GM04504 (cell line): ENCODE measurements at regions not wholly inside any gene's neighbourhood (a gene's known extent, or its start where the extent isn't known, plus 50 kb on each side); places are given as distances from the start of the nearest gene placed in this dataset.

Source experiments
- DNase-seq: peaks from one replicate; pipeline ENCODE4 v3.0.0-alpha.2; 2012; ENCODE audit warnings: low read depth

- DNase-seq, result no peak
Observed at GRCh38 chr14:65320661-65321308, 91.7 kb upstream of the FUT8 start.

GRCh38 chr14:65321370-65321875 is 91.1 kb upstream of the FUT8 start:
- DNase-seq, result no peak

GRCh38 chr14:65329481-65329880 is 83.0 kb upstream of the FUT8 start:
- no peak for DNase-seq

GRCh38 chr14:65329911-65330310 is 82.6 kb upstream of the FUT8 start:
- DNase-seq, result no peak

DNA sequence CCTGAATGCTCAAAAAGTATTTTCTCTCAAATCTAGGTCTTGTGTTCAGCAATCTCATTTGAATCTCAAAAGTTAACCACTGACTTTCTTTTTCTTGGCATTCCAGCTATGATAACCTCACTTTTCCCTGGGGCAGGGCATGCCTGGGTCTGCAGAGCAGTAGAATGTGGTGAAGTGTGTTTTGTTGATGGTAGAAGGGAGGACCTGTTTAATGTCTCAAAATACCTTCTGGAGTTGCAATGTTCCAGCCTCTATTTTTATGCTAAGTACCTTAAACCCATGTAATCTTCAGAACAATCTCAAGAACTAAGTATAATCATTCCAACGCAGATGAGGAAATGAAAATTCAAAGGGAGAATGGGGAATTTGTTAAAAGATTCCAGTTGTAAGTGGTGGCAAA is 82.1 kb upstream of the FUT8 start:
- DNase-seq, result no peak

GRCh38 chr14:65331652-65332051 is 80.9 kb upstream of the FUT8 start:
- DNase-seq, result no peak

GRCh38 chr14:65332141-65332871 is 80.2 kb upstream of the FUT8 start:
- no peak for DNase-seq

DNA sequence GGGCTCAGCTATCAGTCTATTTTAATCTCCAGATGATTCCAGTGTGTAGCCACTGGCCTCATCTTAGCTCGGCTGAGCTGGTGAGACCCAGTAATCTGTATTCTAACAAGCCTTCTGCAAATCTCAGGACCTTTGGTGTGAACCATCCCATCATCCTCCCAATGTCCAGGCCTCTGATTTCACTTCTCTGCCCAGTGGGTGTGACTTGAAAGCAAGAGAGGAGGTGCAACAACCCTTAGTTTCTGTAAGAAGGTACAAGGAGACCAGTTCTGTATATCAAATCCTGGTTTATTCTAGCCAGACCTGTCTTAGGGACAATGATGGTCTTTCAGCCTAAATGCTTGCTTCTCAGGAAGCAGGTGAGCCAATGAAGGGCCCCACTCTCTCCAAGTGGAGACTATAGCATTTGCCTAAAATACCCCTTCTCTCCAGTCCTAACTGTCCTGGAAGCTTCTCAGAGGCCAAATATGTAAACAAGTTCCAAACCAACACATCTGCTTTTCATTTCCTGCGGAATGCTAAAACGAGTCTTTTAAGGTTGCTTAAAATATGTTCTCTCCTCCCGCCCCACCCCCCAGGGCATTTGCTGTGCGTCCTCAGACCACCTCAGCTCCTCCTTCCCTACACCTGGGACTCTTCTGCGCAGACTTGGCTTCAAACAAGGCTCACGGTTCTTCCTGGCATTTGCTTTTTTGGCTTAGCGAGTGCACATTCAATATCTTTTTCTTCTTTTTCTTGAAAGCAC is 78.4 kb upstream of the FUT8 start:
- DNase-seq, result peak; percentile 69

DNA sequence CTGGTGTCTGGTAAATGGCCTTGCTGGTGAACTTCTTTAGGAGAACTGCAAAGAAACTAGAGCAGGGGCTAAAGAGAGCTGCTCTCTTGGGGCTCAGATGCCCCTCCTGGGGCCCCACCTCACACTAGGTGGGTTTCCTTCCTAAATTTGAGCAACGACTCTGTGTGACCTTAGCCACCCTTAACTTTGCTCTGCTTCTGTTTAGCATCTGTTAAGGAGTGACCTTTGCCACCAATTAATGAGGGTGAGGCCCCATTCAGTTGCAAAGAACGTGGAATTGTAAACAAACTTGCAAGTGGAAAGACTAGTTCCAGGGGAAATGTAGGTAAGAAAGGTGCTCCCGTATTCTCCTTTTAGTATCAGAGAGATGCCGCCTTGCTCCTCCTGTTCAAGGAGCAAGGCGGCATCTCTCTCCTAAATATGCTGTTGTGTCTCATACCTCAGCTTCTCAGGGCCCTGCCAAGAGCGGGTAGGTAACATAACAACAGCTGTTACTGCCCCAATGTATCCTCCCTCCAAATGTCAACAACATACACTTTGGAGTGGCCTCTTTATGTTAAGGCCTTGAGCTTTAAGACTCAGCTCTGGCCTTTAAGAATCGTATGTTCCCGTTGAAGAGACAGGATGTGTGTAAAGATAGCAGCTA is 77.6 kb upstream of the FUT8 start:
- no peak for DNase-seq

DNA sequence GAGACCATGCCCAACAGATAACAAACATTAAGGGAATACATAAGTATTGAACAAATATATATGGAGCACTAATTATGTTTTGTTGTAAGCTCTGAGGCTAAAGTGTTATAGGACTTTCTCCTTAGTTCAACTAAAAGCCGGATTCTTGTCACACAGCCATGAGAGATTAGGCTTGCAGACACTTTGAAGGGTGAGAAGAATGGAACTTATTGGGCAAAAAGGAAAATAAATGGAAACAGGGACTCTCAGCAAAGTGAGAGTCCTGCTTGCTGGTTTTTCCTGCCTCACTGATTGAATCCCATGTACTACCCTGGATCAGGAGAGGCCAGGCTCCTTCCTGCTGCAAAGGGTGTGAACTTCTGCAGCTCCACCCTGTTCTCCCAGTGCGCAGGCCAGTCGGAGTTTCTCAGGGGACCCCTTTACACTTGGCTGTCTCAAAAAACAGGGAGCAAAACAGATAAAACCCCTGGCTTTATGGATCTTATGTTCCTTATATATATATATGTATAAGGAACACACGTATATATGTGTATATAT is 77.1 kb upstream of the FUT8 start:
- DNase-seq, result no peak

- peak; percentile 38 for DNase-seq
Observed at GRCh38 chr14:65336191-65336591, 76.3 kb upstream of the FUT8 start.

GRCh38 chr14:65339866-65340265 is 72.7 kb upstream of the FUT8 start:
- no peak for DNase-seq

GRCh38 chr14:65344011-65344410 is 68.5 kb upstream of the FUT8 start:
- no peak for DNase-seq

DNA sequence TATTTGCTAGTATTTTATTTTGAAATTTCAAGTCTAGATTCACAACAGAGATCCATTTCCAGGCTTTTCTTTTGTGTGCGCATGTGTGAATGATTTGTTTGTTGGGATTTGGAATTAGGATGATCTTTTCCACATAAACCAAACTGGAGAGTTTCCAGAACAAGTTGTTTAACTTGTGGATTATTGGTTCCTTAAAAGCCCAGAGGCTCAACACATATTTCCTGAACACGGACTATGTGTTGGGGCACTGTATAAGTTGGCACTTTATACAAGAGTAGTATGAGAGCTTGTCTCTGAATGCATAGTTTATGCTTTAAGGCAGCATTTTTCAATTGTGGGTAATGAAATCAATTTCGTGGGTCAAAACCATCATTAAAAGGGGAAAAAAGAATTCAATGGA is 67.3 kb upstream of the FUT8 start:
- DNase-seq, result no peak

- DNase-seq, result no peak
Observed at GRCh38 chr14:65346474-65346873, 66.1 kb upstream of the FUT8 start.

- no peak for DNase-seq
Observed at GRCh38 chr14:65346895-65347294, 65.6 kb upstream of the FUT8 start.

- no peak for DNase-seq
Observed at GRCh38 chr14:65348137-65348536, 64.4 kb upstream of the FUT8 start.

GRCh38 chr14:65349100-65349499 is 63.4 kb upstream of the FUT8 start:
- DNase-seq, result no peak

DNA sequence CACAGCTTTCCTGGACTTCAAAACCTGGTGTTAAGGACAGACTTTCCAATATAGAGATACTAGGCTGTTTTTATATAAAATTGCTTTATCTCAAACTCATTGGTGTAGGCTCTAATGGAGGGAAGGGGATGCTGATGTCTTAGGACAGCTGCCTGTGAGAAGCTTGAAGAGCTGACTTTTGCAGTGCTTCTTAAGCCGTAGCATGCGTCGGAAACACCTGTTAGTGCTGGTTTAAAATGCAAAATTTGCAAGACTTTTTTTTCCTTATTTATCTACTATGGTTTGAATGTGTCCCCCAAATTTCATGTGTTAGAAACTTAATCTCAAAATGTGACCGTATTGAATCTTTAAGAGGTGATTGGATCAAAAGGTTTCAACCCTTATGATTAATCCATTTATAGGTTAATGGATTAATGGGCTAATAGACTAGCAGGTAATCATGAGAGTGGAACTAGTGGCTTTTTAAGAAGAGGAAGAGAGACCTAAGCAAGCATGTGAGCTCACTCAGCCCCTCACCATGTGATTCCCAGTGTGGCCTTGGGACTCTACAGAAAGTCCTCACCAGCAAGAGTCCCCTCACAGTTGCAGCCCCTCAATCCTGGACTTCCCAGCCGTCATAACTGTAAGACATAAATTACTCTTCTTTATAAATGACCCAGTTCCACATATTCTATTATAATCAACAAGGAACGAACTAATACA is 60.9 kb upstream of the FUT8 start:
- no peak for DNase-seq

- DNase-seq, result no peak
Observed at GRCh38 chr14:65352964-65353530, 59.5 kb upstream of the FUT8 start.

DNA sequence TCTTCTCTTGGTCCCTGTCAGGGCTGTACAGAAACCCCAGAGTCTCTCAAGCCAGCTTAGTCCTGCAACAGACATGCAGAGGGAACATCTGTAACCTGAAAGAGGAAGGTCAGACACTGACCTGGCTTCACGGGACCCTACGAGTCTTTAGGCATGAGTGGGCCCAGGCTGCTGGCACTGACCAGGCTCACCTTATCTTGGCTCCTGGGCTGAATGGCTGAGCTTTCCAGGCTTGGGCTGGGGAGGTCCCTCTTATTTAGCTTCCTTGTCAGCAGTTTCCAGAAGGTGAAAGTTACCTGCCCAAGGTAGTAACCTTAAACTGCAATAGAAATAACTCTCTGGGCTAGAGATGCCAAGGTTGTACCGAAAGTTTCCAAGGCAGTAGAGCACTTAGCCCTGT is 58.4 kb upstream of the FUT8 start:
- DNase-seq, result no peak
